HUES6 (cell line): ENCODE measurements at regions not wholly inside any gene's neighbourhood (a gene's known extent, or its start where the extent isn't known, plus 50 kb on each side); places are given as distances from the start of the nearest gene placed in this dataset.
"Not testable (repeated sequence)": the region's sequence is repeated elsewhere in the genome, so short reads cannot be mapped to it uniquely, and the experiment has no call there.

Experiments
- H3K27ac ChIP-seq: 2 replicates; pipeline ENCODE4 v1.7.0; 2013; ENCODE audit warnings: low read depth, mild to moderate bottlenecking, low read length, inconsistent platforms
- H3K27me3 ChIP-seq: 2 replicates; pipeline ENCODE4 v1.6.1; 2013; ENCODE audit warnings: low read length; ENCODE audit not compliant: control insufficient read depth, insufficient read depth
- H3K36me3 ChIP-seq: 2 replicates; pipeline ENCODE4 v1.6.1; 2013; ENCODE audit warnings: low read length; ENCODE audit not compliant: control insufficient read depth, insufficient read depth
- H3K4me1 ChIP-seq: 2 replicates; pipeline ENCODE4 v1.6.1; 2013; ENCODE audit warnings: low read length; ENCODE audit not compliant: control insufficient read depth, insufficient read depth
- H3K4me3 ChIP-seq: 2 replicates; pipeline ENCODE4 v1.5.1; 2013; ENCODE audit warnings: low read depth, low read length
- H3K9ac ChIP-seq: one replicate; pipeline ENCODE4 v1.6.1; 2013; ENCODE audit warnings: mild to moderate bottlenecking, low read length
- H3K9me3 ChIP-seq: 2 replicates; pipeline ENCODE4 v1.6.1; 2013; ENCODE audit warnings: low read depth, low read length; ENCODE audit not compliant: control insufficient read depth, insufficient read depth

DNA sequence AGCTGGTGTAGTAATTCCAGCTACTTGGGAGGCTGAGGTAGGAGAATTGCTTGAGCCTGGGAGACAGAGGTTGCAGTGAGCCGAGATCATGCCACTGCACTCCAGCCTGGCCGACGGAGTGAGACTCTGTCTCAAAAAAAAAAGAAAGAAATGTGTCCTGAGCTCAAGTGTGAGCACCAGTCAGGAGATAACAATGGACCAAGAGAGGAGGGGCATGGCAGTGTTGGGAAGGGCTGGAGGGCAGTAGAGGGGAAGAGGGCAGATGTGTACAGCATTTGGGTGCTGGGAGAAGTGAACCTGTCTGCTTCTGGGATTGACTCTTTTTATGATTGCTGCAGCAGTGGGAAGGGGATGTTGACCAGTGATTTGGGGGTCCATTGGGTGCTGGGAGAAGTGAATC, 105.3 kb upstream of the MPHOSPH6 start:
- not testable (repeated sequence) for H3K9ac ChIP-seq, H3K27me3 ChIP-seq, H3K9me3 ChIP-seq

DNA sequence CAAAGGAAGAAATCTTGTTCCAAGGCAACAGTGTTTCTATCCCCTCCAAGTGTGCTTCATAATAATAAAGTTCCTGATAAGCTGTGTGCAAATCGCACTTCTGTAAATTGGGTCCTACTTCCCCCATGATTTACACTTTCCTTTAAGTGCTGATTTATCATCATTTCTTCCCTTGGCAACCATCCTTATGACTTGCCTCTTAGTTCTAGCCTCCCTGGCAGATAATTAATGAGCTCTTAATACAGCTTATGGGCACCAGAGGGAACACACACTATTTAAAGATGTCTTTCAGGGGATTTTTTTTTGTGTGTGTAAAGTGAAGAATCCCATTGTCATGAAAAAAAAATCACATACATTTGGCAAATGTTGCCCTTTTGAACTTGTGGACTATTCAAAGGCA, 101.6 kb upstream of the MPHOSPH6 start:
- Histone ChIP-seq H3K4me1 (no peaks in the 10 kb centered on the region), H3K9me3 (no peaks in the 10 kb centered on the region), H3K27me3 (no peaks in the 10 kb centered on the region; the same call in 1 of the 2 replicates), H3K4me3 (no peak overlapping the region), H3K9ac (no peak overlapping the region), H3K36me3 (no peaks in the 10 kb centered on the region), H3K27ac (no peak overlapping the region)

More for the DNA sequence above, 105.3 kb upstream of the MPHOSPH6 start:
- not testable (repeated sequence) for H3K36me3 ChIP-seq, H3K4me1 ChIP-seq, H3K4me3 ChIP-seq, H3K27ac ChIP-seq

- not testable (repeated sequence) for H3K36me3 ChIP-seq, H3K27me3 ChIP-seq, H3K4me1 ChIP-seq, H3K27ac ChIP-seq, H3K4me3 ChIP-seq, H3K9ac ChIP-seq, H3K9me3 ChIP-seq
Observed at GRCh38 chr16:82267675-82268074, 97.7 kb upstream of the MPHOSPH6 start.

- Histone ChIP-seq H3K4me1 (no peaks in the 10 kb centered on the region), H3K36me3 (no peaks in the 10 kb centered on the region), H3K9me3 (no peaks in the 10 kb centered on the region), H3K9ac (no peak overlapping the region), H3K4me3 (no peak overlapping the region), H3K27me3 (peaks cover 19% of the 10 kb centered on the region; the same call in 1 of the 2 replicates), H3K27ac (no peak overlapping the region)
Observed at GRCh38 chr16:82265809-82266208, 95.8 kb upstream of the MPHOSPH6 start.

DNA sequence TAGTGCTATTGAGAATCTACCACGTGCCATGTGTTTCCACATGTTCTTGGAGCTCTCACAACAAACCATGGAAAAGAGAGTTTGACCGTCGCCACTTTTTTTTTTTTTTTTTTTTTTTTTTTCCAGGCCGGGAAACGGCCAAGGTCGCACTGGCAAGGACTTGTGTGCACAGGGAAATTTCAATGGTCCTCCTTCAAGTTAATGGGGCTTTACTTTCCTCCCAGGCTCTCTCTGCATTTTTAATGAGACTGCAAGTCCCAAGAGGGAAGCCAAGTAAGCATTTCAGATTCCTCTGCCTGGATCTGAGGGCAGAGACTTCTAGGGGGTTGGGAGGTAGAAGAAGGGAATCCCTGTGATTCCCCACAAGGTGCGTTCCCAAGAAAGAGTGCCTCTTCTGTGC, 94.7 kb upstream of the MPHOSPH6 start:
- Histone ChIP-seq H3K4me3 (no peak overlapping the region), H3K27me3 (peaks cover 19% of the 10 kb centered on the region; the same call in 1 of the 2 replicates), H3K4me1 (no peaks in the 10 kb centered on the region), H3K36me3 (no peaks in the 10 kb centered on the region), H3K9ac (no peak overlapping the region), H3K9me3 (no peaks in the 10 kb centered on the region), H3K27ac (no peak overlapping the region)

DNA sequence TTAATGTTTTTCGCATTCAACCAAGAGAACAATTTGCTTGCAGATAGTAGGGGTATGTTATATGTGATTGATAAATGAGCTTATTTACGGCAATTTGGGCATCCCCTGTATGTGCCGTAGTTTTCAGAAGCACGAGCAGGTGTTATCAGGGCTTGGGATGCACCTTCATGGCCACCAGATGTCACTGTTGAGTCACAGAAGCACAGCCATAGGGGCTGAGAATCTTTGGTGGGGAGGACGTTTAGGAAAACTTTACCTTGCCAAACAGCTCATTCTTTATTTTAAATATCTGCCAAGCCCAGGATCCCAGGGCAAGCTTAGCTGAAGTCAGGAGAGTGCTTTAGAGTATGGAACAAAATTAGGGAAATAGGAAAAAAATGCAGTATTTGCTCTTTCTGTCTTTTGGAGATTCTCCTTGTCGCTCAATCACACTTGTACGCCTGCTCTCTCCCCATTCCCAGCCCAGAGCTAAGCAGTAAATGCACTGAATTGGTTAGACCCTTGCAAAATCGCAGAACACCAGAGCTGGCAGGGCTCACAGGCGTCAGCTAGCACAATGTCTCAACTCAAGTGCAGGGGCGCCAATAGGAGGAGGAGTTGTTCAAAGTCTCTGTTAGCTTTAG, 93.6 kb upstream of the MPHOSPH6 start:
- Histone ChIP-seq H3K27ac (no peak overlapping the region), H3K36me3 (no peaks in the 10 kb centered on the region), H3K27me3 (peaks cover 19% of the 10 kb centered on the region; the same call in 1 of the 2 replicates)

DNA sequence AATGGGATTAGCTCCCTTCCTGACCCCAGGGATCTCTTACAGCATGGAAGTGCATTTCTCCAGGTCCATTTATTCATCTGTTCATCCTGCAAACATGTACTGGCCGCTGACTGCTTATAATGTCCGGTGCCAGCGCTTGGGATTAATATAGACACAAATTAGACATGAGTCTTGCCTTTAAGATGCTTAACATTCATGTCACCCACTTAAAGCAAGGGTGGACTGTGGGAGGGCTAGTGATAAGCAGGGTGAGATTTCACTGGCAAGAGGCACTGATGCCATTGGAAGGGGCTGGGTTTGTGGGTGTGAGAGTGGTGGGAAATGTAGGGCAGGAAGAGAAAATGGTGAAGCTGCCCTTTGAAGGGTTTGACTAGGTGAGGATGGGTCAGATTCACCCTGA, 92.2 kb upstream of the MPHOSPH6 start:
- H3K4me1 ChIP-seq = no peaks in the 10 kb centered on the region
- peaks cover 19% of the 10 kb centered on the region; the same call in 1 of the 2 replicates for H3K27me3 ChIP-seq
- no peaks in the 10 kb centered on the region for H3K9me3 ChIP-seq
- H3K9ac ChIP-seq = no peak overlapping the region
- H3K36me3 ChIP-seq = no peaks in the 10 kb centered on the region
- H3K27ac ChIP-seq = no peak overlapping the region
- H3K4me3 ChIP-seq = no peak overlapping the region

More for the DNA sequence above, 93.6 kb upstream of the MPHOSPH6 start:
- no peaks in the 10 kb centered on the region for H3K9me3 ChIP-seq
- no peaks in the 10 kb centered on the region for H3K4me1 ChIP-seq
- no peak overlapping the region for H3K9ac ChIP-seq
- no peak overlapping the region for H3K4me3 ChIP-seq

DNA sequence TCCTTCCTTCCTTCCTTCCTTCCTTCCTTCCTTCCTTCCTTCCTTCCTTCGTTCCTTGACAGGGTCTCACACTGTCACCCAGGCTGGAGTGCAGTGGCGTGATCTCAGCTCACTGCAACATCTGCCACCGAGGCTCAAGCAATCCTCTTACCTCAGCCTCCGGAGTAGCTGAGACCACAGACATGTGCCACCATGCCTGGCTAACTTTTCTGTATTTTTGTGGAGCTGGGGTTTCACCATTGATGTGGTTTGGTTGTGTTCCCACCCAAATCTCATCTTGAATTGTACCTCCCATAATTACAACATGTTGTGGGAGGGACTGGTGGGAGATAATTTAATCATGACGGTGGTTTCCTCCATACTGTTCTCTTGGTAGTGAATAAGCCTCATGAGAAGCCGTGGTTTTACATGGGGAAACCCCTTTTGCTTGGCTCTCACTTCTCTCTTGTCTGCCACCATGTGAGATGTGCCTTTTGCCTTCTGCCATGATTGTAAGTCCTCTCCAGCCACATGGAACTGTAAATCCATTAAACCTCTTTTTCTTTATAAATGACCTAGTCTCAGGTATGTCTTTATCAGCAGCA, 90.3 kb upstream of the MPHOSPH6 start:
- peaks cover 19% of the 10 kb centered on the region; the same call in 1 of the 2 replicates for H3K27me3 ChIP-seq

DNA sequence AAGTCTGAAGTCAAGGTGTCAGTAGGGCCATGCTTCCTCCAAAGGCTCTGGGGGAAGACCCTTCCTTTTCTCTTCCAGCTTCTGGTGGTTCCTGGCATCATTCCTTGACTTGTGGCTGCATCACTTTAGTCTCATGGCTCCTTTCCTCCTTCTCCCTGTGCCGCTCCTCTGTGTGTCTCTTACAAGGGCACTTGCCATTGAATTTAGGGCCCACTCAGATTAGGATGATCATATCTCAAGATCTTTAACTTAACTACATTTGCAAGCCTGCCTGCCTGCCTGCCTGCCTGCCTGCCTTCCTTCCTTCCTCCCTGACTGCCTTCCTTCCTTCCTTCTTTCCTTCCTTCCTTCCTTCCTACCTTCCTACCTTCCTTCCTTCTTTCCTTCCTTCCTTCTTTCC, 89.7 kb upstream of the MPHOSPH6 start:
- no peak overlapping the region for H3K4me3 ChIP-seq
- H3K9ac ChIP-seq = no peak overlapping the region
- no peaks in the 10 kb centered on the region for H3K4me1 ChIP-seq
- no peaks in the 10 kb centered on the region for H3K36me3 ChIP-seq
- H3K9me3 ChIP-seq = no peaks in the 10 kb centered on the region
- H3K27me3 ChIP-seq = peaks cover 19% of the 10 kb centered on the region; the same call in 1 of the 2 replicates
- no peak overlapping the region for H3K27ac ChIP-seq

More for the DNA sequence above, 90.3 kb upstream of the MPHOSPH6 start:
- Histone ChIP-seq H3K36me3 (no peaks in the 10 kb centered on the region), H3K4me3 (no peak overlapping the region), H3K4me1 (no peaks in the 10 kb centered on the region), H3K27ac (no peak overlapping the region), H3K9me3 (no peaks in the 10 kb centered on the region), H3K9ac (no peak overlapping the region)

DNA sequence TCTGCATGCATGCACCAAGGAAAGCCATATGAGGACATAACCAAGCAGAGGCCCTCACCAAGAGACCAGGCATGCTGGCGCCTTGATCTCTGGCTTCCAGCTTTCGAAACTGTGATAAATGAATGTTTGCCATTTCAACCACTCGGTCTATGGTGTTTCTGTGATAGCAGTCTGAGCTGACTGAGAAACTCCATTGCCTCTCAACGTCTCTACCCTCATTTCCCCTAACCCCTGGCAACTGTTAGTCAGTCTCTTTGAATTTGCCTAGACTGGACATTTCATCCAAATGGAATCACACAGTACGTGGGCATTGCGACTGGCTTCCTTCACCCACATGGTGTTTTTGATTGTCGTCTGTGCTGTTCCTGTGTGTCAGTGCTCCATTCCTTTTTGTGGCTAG, 88.0 kb upstream of the MPHOSPH6 start:
- no peak overlapping the region for H3K27ac ChIP-seq
- no peaks in the 10 kb centered on the region for H3K4me1 ChIP-seq
- H3K4me3 ChIP-seq = no peak overlapping the region
- H3K9ac ChIP-seq = no peak overlapping the region
- H3K9me3 ChIP-seq = no peaks in the 10 kb centered on the region
- H3K27me3 ChIP-seq = peaks cover 19% of the 10 kb centered on the region; the same call in 1 of the 2 replicates
- no peaks in the 10 kb centered on the region for H3K36me3 ChIP-seq

GRCh38 chr16:82252582-82252981, 82.6 kb upstream of the MPHOSPH6 start:
- Histone ChIP-seq H3K9ac (no peak overlapping the region), H3K9me3 (no peaks in the 10 kb centered on the region; the same call in 1 of the 2 replicates), H3K36me3 (no peaks in the 10 kb centered on the region), H3K4me3 (no peak overlapping the region), H3K27ac (no peak overlapping the region), H3K4me1 (no peaks in the 10 kb centered on the region), H3K27me3 (no peaks in the 10 kb centered on the region; the same call in 1 of the 2 replicates)
